K562 (cell line): ENCODE measurements at regions not wholly inside any gene's neighbourhood (a gene's known extent, or its start where the extent isn't known, plus 50 kb on each side); places are given as distances from the start of the nearest gene placed in this dataset.

Experiments
- ATAC-seq: fragments of 200-7000 bp; cut with Tn5 transposase; 3 replicates; pipeline ENCODE4 v1.9.1; 2020; ENCODE audit warnings: moderate library complexity
- BruUV-seq: library from RNA; stranded (reverse); fragments of 400-500 nt; replicated peaks from 2 replicates; lab custom pipeline; 2021; lab: Mats Ljungman, UMichigan
- CTCF ChIA-PET: fragments of 300-600 bp; formaldehyde crosslinking; extraction: SDS; loops from one replicate; lab custom pipeline; 2021; ENCODE audit warnings: low intra/inter-chr PET ratio; lab: Yijun Ruan, JAX
- POLR2A ChIA-PET: fragments of 300-600, 350-650 bp; sonication (Branson Sonifier 250); formaldehyde crosslinking; extraction: SDS; loops from one replicate; lab custom pipeline; 2021; ENCODE audit warnings: antibody characterized with exemption, inconsistent platforms; lab: Yijun Ruan, JAX
- DNase-seq, 4 experiments: peaks; one replicate each; pipeline versions ENCODE4 v3.0.0 to v3.0.0-alpha.2; 2011 to 2018; ENCODE audit warnings: low spot score in 3 of 4, mixed read lengths in 3 of 4; ENCODE audit errors: extremely low read depth in 1 of 4
- FAIRE-seq: peaks from 2 replicates; lab custom pipeline; 2011; peaks lifted over from hg19 to GRCh38; lab: Jason Lieb, UNC
- H2AFZ ChIP-seq: 2 replicates; pipeline ENCODE4 v1.6.0; 2011; ENCODE audit warnings: low read depth, low read length, control low read depth, inconsistent platforms
- H3K27ac ChIP-seq: fragments of 200-600 bp; 3 replicates; pipeline ENCODE4 v1.8.0; 2011; ENCODE audit warnings: low read depth, mild to moderate bottlenecking, control low read depth, inconsistent platforms, low read length, moderate library complexity, mixed read lengths; ENCODE audit errors: extremely low read depth
- H3K27me3 ChIP-seq, 2 experiments: fragments of 300-600 bp in 1 of 2; 2 replicates in 1 of 2; 3 replicates in 1 of 2; pipeline versions ENCODE4 v1.6.0 to v1.8.0; 2011; ENCODE audit warnings: inconsistent platforms in 2 of 2, low read length in 2 of 2, mild to moderate bottlenecking in 1 of 2, mixed read lengths in 1 of 2, moderate library complexity in 1 of 2; ENCODE audit not compliant: control insufficient read depth in 2 of 2, insufficient read depth in 2 of 2
- H3K36me3 ChIP-seq: fragments of 300-600 bp; 3 replicates; pipeline ENCODE4 v1.8.0; 2011; ENCODE audit warnings: mild to moderate bottlenecking, low read length, inconsistent platforms; ENCODE audit not compliant: control insufficient read depth, insufficient read depth
- H3K4me1 ChIP-seq, 2 experiments: fragments of 200-600 bp in 1 of 2; replicated peaks in 1 of 2; 2 replicates in 1 of 2; 3 replicates in 1 of 2; pipeline versions ENCODE4 v1.5.1 to v1.8.0; 2011; ENCODE audit warnings: inconsistent platforms in 2 of 2, low read length in 2 of 2, mild to moderate bottlenecking in 1 of 2, mixed read lengths in 1 of 2, moderate library complexity in 1 of 2; ENCODE audit not compliant: control insufficient read depth in 2 of 2, insufficient read depth in 2 of 2
- H3K4me2 ChIP-seq: 2 replicates; pipeline ENCODE4 v1.6.1; 2011; ENCODE audit warnings: low read length, control low read depth, inconsistent platforms, mixed read lengths; ENCODE audit not compliant: insufficient read depth
- H3K4me3 ChIP-seq: fragments of 200-600 bp; sonication (generic), shearing (Covaris generic); 2 replicates; pipeline ENCODE4 v1.5.1; 2016; ENCODE audit warnings: control low read depth, inconsistent platforms
- H3K79me2 ChIP-seq: fragments of 200-600 bp; 3 replicates; pipeline ENCODE4 v1.8.0; 2011; ENCODE audit warnings: low read length, inconsistent platforms; ENCODE audit not compliant: control insufficient read depth, insufficient read depth
- H3K9ac ChIP-seq, 2 experiments: 2 replicates each; pipeline versions ENCODE4 v1.6.0 to v1.6.1; 2011; ENCODE audit warnings: low read depth in 2 of 2, low read length in 2 of 2, control low read depth in 1 of 2, inconsistent platforms in 1 of 2, mild to moderate bottlenecking in 1 of 2, mixed read lengths in 1 of 2; ENCODE audit not compliant: insufficient read depth in 1 of 2
- H3K9me1 ChIP-seq: one replicate; pipeline ENCODE4 v1.6.0; 2011; ENCODE audit warnings: inconsistent platforms, mild to moderate bottlenecking, low read length, moderate library complexity; ENCODE audit not compliant: control insufficient read depth, insufficient read depth
- H3K9me3 ChIP-seq: replicated peaks from 2 replicates; pipeline ENCODE4 v1.5.1; 2011; ENCODE audit warnings: low read depth, low read length, inconsistent platforms; ENCODE audit not compliant: control insufficient read depth, insufficient read depth
- H4K20me1 ChIP-seq: replicated peaks from 2 replicates; pipeline ENCODE4 v1.6.1; 2011; ENCODE audit warnings: low read length, inconsistent platforms, mixed read lengths; ENCODE audit not compliant: control insufficient read depth, insufficient read depth
- ATF1 ChIP-seq, 2 experiments: fragments of 450-650 bp in 1 of 2; IDR thresholded peaks; 2 replicates each; pipeline ENCODE4 v1.6.1; 2016; ENCODE audit warnings: missing compliant biosample characterization in 1 of 2, missing genetic modification characterization in 1 of 2
- BMI1 ChIP-seq: fragments of 150-350 bp; IDR thresholded peaks from 2 replicates; pipeline ENCODE4 v1.6.1; 2014; ENCODE audit warnings: low read length
- CEBPB ChIP-seq: fragments of 450-650 bp; IDR thresholded peaks from 2 replicates; pipeline ENCODE4 v1.6.1; 2016; ENCODE audit warnings: missing genetic modification characterization, missing compliant biosample characterization
- CXXC5 ChIP-seq: fragments of 250-450 bp; sonication (Bioruptor Pico); IDR thresholded peaks from 2 replicates; pipeline ENCODE4 v1.8.0; 2022; ENCODE audit warnings: inconsistent platforms, mild to moderate bottlenecking, moderate library complexity
- ETV1 ChIP-seq: fragments of 450-650 bp; conservative IDR thresholded peaks from 2 replicates; pipeline ENCODE4 v1.6.1; 2016; ENCODE audit warnings: missing genetic modification characterization, control low read depth, low read depth, missing compliant biosample characterization
- HNRNPUL1 ChIP-seq: fragments of 200-400 bp; formaldehyde crosslinking; IDR thresholded peaks from 2 replicates; pipeline ENCODE4 v1.6.1; 2017; ENCODE audit warnings: low read length
- MYNN ChIP-seq, 2 experiments: sonication (generic); formaldehyde crosslinking in 1 of 2; IDR thresholded peaks; 2 replicates each; pipeline versions ENCODE4 v1.5.0 to v1.6.1; 2016 to 2020; ENCODE audit warnings: antibody characterized with exemption in 1 of 2, missing genetic modification reagents in 1 of 2
- NCOA2 ChIP-seq, 2 experiments: fragments of 450-650 bp; IDR thresholded peaks; 2 replicates each; pipeline ENCODE4 v1.6.1; 2018; ENCODE audit warnings: mild to moderate bottlenecking in 2 of 2, moderate library complexity in 1 of 2; ENCODE audit not compliant: partially characterized antibody in 2 of 2
- NUFIP1 ChIP-seq: fragments of 450-650 bp; IDR thresholded peaks from 2 replicates; pipeline ENCODE4 v1.6.1; 2018; ENCODE audit not compliant: partially characterized antibody
- PTBP1 ChIP-seq: fragments of 200-400 bp; formaldehyde crosslinking; IDR thresholded peaks from 2 replicates; pipeline ENCODE4 v1.6.1; 2017; ENCODE audit warnings: low read depth, low read length
- TAF15 ChIP-seq: fragments of 200-400 bp; formaldehyde crosslinking; IDR thresholded peaks from 2 replicates; pipeline ENCODE4 v1.6.1; 2017; ENCODE audit warnings: mild to moderate bottlenecking, low read depth, low read length, moderate library complexity
- ZNF174 ChIP-seq: fragments of 250-450 bp; sonication (Bioruptor Pico); IDR thresholded peaks from 2 replicates; pipeline ENCODE4 v1.4.0; 2020; ENCODE audit warnings: mild to moderate bottlenecking
- ZNF717 ChIP-seq: fragments of 250-450 bp; sonication (Bioruptor Pico); IDR thresholded peaks from 2 replicates; pipeline ENCODE4 v1.5.0; 2021
- ZNF75A ChIP-seq: fragments of 450-650 bp; formaldehyde crosslinking; IDR thresholded peaks from 2 replicates; pipeline ENCODE4 v1.4.0; 2020; ENCODE audit warnings: mild to moderate bottlenecking
- WGBS: fragments of 100-300 bp; shearing (Covaris generic); methylation state at CpG from one replicate; pipeline ENCODE4 v1.1.6; 2016; ENCODE audit warnings: low coverage, mixed read lengths; ENCODE audit not compliant: insufficient coverage; ENCODE audit errors: missing lambda C conversion rate; 5-methylcytosine and 5-hydroxymethylcytosine counted together
- in situ Hi-C: fragments of 300-500 bp; cut with MboI; formaldehyde crosslinking; loops from 4 replicates; pipeline ENCODE4 v1.15.0; 2018; ENCODE audit warnings: inconsistent platforms, mixed read lengths
- intact Hi-C: fragments of 100-400 bp; cut with micrococcal nuclease; formaldehyde crosslinking; loops from 2 replicates; pipeline ENCODE4 v1.14.2; 2022
- TF ChIP-seq, protein P1 (sequence below): fragments of 450-650 bp; IDR thresholded peaks from 2 replicates; pipeline ENCODE4 v1.7.1; 2018; ENCODE audit warnings: mild to moderate bottlenecking, low read depth; ENCODE audit not compliant: partially characterized antibody
- TF ChIP-seq, protein P2 (sequence below): fragments of 250-450 bp; sonication (Bioruptor Pico); IDR thresholded peaks from 2 replicates; pipeline ENCODE4 v1.8.0; 2022; ENCODE audit warnings: inconsistent platforms
- TF ChIP-seq, protein P3 (sequence below): fragments of 250-450 bp; sonication (Bioruptor Pico); IDR thresholded peaks from 2 replicates; pipeline ENCODE4 v1.5.1; 2021; ENCODE audit warnings: mild to moderate bottlenecking

DNA sequence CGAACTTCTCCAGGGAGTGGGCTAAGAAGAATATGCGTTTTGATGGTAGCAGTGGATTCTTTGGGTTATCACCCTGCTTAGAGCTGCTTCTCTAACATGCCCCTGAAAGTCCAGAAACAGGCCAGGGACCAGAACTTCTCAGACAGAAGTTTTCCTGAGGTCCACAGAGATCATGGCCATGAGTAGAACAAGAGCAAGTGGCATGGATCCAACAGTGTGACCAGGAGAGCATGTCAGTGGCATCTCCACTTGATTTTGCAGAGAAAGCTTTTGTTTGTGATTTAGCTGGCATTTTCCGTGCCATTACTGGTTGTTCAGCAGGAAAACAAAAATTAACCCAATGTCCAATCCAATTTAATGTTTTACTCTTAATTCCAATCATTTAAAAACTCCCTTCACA is 298.5 kb upstream of the CD180 start (continued):
- no peak for TF ChIP-seq NUFIP1
- no peak for TF ChIP-seq ATF1 (CRISPR knock-in tag; IDR thresholded peaks at IDR 0.05)
- TF ChIP-seq ATF1 (tag; IDR thresholded peaks at IDR 0.05): no peak
- no peak for TF ChIP-seq NCOA2 (IDR thresholded peaks at IDR 0.05; ENCODE audit: partially characterized antibody in 2 of 2)
- no peak for TF ChIP-seq BMI1
- TF ChIP-seq, protein P1, sequence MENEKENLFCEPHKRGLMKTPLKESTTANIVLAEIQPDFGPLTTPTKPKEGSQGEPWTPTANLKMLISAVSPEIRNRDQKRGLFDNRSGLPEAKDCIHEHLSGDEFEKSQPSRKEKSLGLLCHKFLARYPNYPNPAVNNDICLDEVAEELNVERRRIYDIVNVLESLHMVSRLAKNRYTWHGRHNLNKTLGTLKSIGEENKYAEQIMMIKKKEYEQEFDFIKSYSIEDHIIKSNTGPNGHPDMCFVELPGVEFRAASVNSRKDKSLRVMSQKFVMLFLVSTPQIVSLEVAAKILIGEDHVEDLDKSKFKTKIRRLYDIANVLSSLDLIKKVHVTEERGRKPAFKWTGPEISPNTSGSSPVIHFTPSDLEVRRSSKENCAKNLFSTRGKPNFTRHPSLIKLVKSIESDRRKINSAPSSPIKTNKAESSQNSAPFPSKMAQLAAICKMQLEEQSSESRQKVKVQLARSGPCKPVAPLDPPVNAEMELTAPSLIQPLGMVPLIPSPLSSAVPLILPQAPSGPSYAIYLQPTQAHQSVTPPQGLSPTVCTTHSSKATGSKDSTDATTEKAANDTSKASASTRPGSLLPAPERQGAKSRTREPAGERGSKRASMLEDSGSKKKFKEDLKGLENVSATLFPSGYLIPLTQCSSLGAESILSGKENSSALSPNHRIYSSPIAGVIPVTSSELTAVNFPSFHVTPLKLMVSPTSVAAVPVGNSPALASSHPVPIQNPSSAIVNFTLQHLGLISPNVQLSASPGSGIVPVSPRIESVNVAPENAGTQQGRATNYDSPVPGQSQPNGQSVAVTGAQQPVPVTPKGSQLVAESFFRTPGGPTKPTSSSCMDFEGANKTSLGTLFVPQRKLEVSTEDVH: no peak
- no peak for TF ChIP-seq CXXC5 (CRISPR knock-in tag)
- no peak for TF ChIP-seq ETV1 (tag)
- TF ChIP-seq CEBPB: no peak
- TF ChIP-seq ZNF174 (CRISPR knock-in tag): no peak

DNA sequence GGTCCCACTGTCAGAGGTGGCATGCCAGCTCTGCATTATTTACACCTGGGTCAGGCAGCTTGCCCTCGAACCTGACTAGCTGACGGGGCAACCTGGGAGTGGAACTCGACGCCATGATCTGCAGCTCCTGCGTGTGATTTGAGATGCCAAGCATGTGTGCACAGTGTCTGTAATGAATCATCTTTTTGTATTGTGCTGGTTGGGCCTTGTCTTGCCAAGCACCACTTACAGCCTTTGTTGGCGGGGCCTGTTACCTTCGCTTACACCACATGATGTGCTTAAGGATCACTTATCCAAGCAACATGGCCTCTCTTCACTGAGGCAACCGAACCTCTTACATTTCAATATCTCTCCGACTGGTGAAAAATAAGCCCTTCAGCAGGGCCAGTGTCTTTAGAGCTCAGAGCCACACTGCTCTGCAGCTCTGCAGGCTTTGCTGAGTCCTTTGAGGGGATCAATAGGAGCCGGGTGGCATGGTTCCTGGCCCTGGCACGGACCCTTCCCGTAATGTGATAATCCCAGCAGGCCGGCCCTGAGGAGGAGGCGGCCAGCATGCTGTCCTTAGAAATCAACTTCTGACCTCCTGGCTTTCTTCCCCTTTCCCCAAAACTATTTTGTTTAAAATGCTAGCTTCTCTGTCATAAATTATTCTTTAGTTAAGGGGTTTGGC is 297.7 kb upstream of the CD180 start:
- in situ Hi-C loops (no loop called here), intact Hi-C loops (loop anchor here (5.0 kb wide), 1 partner anchor 758 kb away; no protein-coding TSS in a partner anchor)
- ChIA-PET CTCF (no interaction called here), POLR2A (no interaction called here)
- H3K4me1 ChIP-seq: no peaks in the 10 kb centered on the region
- H4K20me1 ChIP-seq: no peaks in the 10 kb centered on the region
- no peaks in the 10 kb centered on the region for H3K9me3 ChIP-seq
- no peaks in the 10 kb centered on the region for H3K79me2 ChIP-seq
- H3K27ac ChIP-seq: no peak overlapping the region
- FAIRE-seq: no peak
- ATAC-seq: no peak
- no TSS peak for BruUV-seq
- H2AFZ ChIP-seq: no peak overlapping the region
- H3K4me3 ChIP-seq: no peak overlapping the region
- no peak overlapping the region for H3K4me2 ChIP-seq
- H3K36me3 ChIP-seq: no peaks in the 10 kb centered on the region
- DNase-seq: no peak
- H3K9me1 ChIP-seq: no peaks in the 10 kb centered on the region
- no peaks in the 10 kb centered on the region for H3K27me3 ChIP-seq
- H3K9ac ChIP-seq: no peak overlapping the region
- 3% methylated on average over 14 of the region's 14 CpGs for WGBS
- TF ChIP-seq MYNN (IDR thresholded peaks at IDR 0.05): no peak
- TF ChIP-seq MYNN (CRISPR knock-in tag; IDR thresholded peaks at IDR 0.05): no peak
- TF ChIP-seq PTBP1: no peak
- no peak for TF ChIP-seq TAF15
- TF ChIP-seq ZNF717 (CRISPR knock-in tag): no peak
- TF ChIP-seq, protein P2, sequence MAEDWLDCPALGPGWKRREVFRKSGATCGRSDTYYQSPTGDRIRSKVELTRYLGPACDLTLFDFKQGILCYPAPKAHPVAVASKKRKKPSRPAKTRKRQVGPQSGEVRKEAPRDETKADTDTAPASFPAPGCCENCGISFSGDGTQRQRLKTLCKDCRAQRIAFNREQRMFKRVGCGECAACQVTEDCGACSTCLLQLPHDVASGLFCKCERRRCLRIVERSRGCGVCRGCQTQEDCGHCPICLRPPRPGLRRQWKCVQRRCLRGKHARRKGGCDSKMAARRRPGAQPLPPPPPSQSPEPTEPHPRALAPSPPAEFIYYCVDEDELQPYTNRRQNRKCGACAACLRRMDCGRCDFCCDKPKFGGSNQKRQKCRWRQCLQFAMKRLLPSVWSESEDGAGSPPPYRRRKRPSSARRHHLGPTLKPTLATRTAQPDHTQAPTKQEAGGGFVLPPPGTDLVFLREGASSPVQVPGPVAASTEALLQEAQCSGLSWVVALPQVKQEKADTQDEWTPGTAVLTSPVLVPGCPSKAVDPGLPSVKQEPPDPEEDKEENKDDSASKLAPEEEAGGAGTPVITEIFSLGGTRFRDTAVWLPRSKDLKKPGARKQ (CRISPR knock-in tag): no peak
- TF ChIP-seq ZNF75A (CRISPR knock-in tag): no peak
- TF ChIP-seq, protein P3, sequence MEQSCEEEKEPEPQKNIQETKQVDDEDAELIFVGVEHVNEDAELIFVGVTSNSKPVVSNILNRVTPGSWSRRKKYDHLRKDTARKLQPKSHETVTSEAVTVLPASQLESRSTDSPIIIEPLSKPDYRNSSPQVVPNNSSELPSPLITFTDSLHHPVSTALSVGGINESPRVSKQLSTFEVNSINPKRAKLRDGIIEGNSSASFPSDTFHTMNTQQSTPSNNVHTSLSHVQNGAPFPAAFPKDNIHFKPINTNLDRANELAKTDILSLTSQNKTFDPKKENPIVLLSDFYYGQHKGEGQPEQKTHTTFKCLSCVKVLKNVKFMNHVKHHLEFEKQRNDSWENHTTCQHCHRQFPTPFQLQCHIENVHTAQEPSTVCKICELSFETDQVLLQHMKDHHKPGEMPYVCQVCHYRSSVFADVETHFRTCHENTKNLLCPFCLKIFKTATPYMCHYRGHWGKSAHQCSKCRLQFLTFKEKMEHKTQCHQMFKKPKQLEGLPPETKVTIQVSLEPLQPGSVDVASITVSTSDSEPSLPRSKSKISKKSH: no peak
- no peak for TF ChIP-seq HNRNPUL1
